GM12878 (cell line): ENCODE measurements at regions not wholly inside any gene's neighbourhood (a gene's known extent, or its start where the extent isn't known, plus 50 kb on each side); places are given as distances from the start of the nearest gene placed in this dataset.

Experiments
- ATAC-seq: fragments of 200-7000 bp; cut with Tn5 transposase; 3 replicates; pipeline ENCODE4 v1.9.1; 2020; ENCODE audit warnings: mild to moderate bottlenecking, moderate library complexity
- BruUV-seq: library from RNA; stranded (reverse); fragments of 400-500 nt; replicated peaks from 2 replicates; lab custom pipeline; 2021; lab: Mats Ljungman, UMichigan
- CTCF ChIA-PET: fragments of 300-600 bp; sonication (Branson Sonifier 250); formaldehyde crosslinking; extraction: SDS; loops from one replicate; lab custom pipeline; 2021; ENCODE audit warnings: inconsistent platforms; lab: Yijun Ruan, JAX
- POLR2A ChIA-PET: fragments of 350-600 bp; formaldehyde crosslinking; extraction: SDS; loops from one replicate; lab custom pipeline; 2021; ENCODE audit warnings: inconsistent platforms; lab: Charles Lee
- RAD21 ChIA-PET: fragments of 300-600 bp; sonication (Branson Sonifier 250); formaldehyde crosslinking; loops from one replicate; lab custom pipeline; 2023; ENCODE audit warnings: antibody characterized with exemption; ENCODE audit not compliant: unreplicated experiment; lab: Charles Lee
- SMC1A ChIA-PET: fragments of 300-600 bp; sonication (Branson Sonifier 250); formaldehyde crosslinking; loops from one replicate; lab custom pipeline; 2023; ENCODE audit not compliant: unreplicated experiment, uncharacterized antibody; lab: Charles Lee
- DNase-seq: peaks from one replicate; pipeline ENCODE4 v3.0.0-alpha.2; 2011; ENCODE audit warnings: low read depth, low spot score
- FAIRE-seq: peaks from 3 replicates; lab custom pipeline; 2011; peaks lifted over from hg19 to GRCh38; lab: Jason Lieb, UNC
- H2AFZ ChIP-seq: 2 replicates; pipeline ENCODE4 v1.6.0; 2011; ENCODE audit warnings: low read depth, low read length, control low read depth; ENCODE audit not compliant: control insufficient read depth
- H3K27ac ChIP-seq: 2 replicates; pipeline ENCODE4 v1.5.1; 2011; ENCODE audit warnings: control low read depth; ENCODE audit not compliant: control insufficient read depth, insufficient read depth
- H3K27me3 ChIP-seq, 2 experiments: replicated peaks in 1 of 2; 2 replicates each; pipeline versions ENCODE4 v1.6.0 to v1.6.1; 2011; ENCODE audit warnings: low read length in 1 of 2; ENCODE audit not compliant: control insufficient read depth in 2 of 2, insufficient read depth in 2 of 2
- H3K36me3 ChIP-seq, 2 experiments: 2 replicates each; pipeline ENCODE4 v1.5.1; 2011; ENCODE audit warnings: low read length in 1 of 2; ENCODE audit not compliant: control insufficient read depth in 2 of 2, insufficient read depth in 2 of 2
- H3K4me1 ChIP-seq: 2 replicates; pipeline ENCODE4 v1.6.1; 2011; ENCODE audit warnings: mild to moderate bottlenecking, low read length, moderate library complexity, mixed read lengths; ENCODE audit not compliant: control insufficient read depth, insufficient read depth
- H3K4me2 ChIP-seq: 2 replicates; pipeline ENCODE4 v1.6.0; 2011; ENCODE audit warnings: control low read depth; ENCODE audit not compliant: control insufficient read depth, insufficient read depth
- H3K4me3 ChIP-seq: fragments of 200-600 bp; sonication (generic); 2 replicates; pipeline ENCODE4 v1.5.1; 2016
- H3K79me2 ChIP-seq: 2 replicates; pipeline ENCODE4 v1.6.0; 2011; ENCODE audit warnings: low read length; ENCODE audit not compliant: control insufficient read depth, insufficient read depth
- H3K9ac ChIP-seq: 2 replicates; pipeline ENCODE4 v1.8.0; 2011; ENCODE audit warnings: low read length, control low read depth, mixed read lengths; ENCODE audit not compliant: control insufficient read depth, insufficient read depth
- H3K9me3 ChIP-seq: replicated peaks from 3 replicates; pipeline ENCODE4 v1.5.1; 2011; ENCODE audit warnings: mild to moderate bottlenecking, low read length; ENCODE audit not compliant: control insufficient read depth, insufficient read depth
- H4K20me1 ChIP-seq: 2 replicates; pipeline ENCODE4 v1.6.0; 2011; ENCODE audit not compliant: control insufficient read depth, insufficient read depth
- IRF3 ChIP-seq: fragments of 450-650 bp; IDR thresholded peaks from 2 replicates; pipeline ENCODE4 v1.6.1; 2014; ENCODE audit warnings: mild to moderate bottlenecking
- MEF2A ChIP-seq: IDR thresholded peaks from 2 replicates; pipeline ENCODE4 v1.6.1; 2011; ENCODE audit warnings: low read depth, mild to moderate bottlenecking, low read length, moderate library complexity; ENCODE audit not compliant: insufficient read depth
- MEF2B ChIP-seq: fragments of 450-650 bp; IDR thresholded peaks from 2 replicates; pipeline ENCODE4 v1.6.1; 2018; ENCODE audit warnings: mild to moderate bottlenecking, moderate library complexity; ENCODE audit not compliant: partially characterized antibody, poor library complexity, severe bottlenecking
- MTA2 ChIP-seq: fragments of 450-650 bp; IDR thresholded peaks from 2 replicates; pipeline ENCODE4 v1.6.1; 2016; ENCODE audit warnings: low read depth, mild to moderate bottlenecking, moderate library complexity
- NRF1 ChIP-seq: conservative IDR thresholded peaks from 2 replicates; pipeline ENCODE4 v1.6.1; 2011; ENCODE audit warnings: mild to moderate bottlenecking, low read depth, low read length, improper control_type of control experiment
- SIN3A ChIP-seq: IDR thresholded peaks from 2 replicates; pipeline ENCODE4 v1.6.1; 2012; ENCODE audit warnings: low read depth, low read length, improper control_type of control experiment
- SKIL ChIP-seq: fragments of 450-650 bp; IDR thresholded peaks from 2 replicates; pipeline ENCODE4 v1.6.1; 2017; ENCODE audit warnings: mild to moderate bottlenecking, low read depth, inconsistent platforms; ENCODE audit not compliant: poor library complexity, severe bottlenecking
- WGBS: methylation state at CpG from one replicate; pipeline ENCODE4 v1.1.6; 2016; ENCODE audit warnings: low lambda C conversion rate; ENCODE audit not compliant: insufficient replicate concordance, insufficient coverage; ENCODE audit errors: missing lambda C conversion rate; 5-methylcytosine and 5-hydroxymethylcytosine counted together
- in situ Hi-C: fragments of 300-500 bp; cut with MboI; formaldehyde crosslinking; loops from 9 replicates; pipeline ENCODE4 v1.14.3; 2018; ENCODE audit warnings: mixed read lengths
- intact Hi-C: fragments of 100-400 bp; cut with micrococcal nuclease; formaldehyde crosslinking; loops from one replicate; pipeline ENCODE4 v1.14.2; 2022; ENCODE audit not compliant: unreplicated experiment

GRCh38 chr4:124121461-124121971 is 591.0 kb downstream of the ANKRD50 start:
- ATAC-seq = no peak

GRCh38 chr4:124123181-124123580 is 589.4 kb downstream of the ANKRD50 start:
- ChIA-PET SMC1A (no interaction called here), CTCF (interaction anchor here (0.7 to 0.8 kb wide), 2 partner anchors 10 to 1815 kb away, joined by 3 read pairs; no protein-coding TSS in a partner anchor), POLR2A (no interaction called here), RAD21 (no interaction called here)
- Histone ChIP-seq H3K79me2 (no peaks in the 10 kb centered on the region), H3K9me3 (no peaks in the 10 kb centered on the region), H3K27ac (no peak overlapping the region), H3K4me3 (no peak overlapping the region), H4K20me1 (no peaks in the 10 kb centered on the region), H3K4me1 (no peaks in the 10 kb centered on the region), H2AFZ (no peak overlapping the region), H3K27me3 (no peaks in the 10 kb centered on the region), H3K9ac (no peak overlapping the region), H3K4me2 (no peak overlapping the region), H3K36me3 (no peaks in the 10 kb centered on the region)
- in situ Hi-C loops = loop anchor here (25.0 kb wide), 1 partner anchor 1011 kb away; no protein-coding TSS in a partner anchor
- DNase-seq (no peak), FAIRE-seq (no peak), ATAC-seq (no peak)
- no TSS peak for BruUV-seq
- 0% methylated on average over 4 of the region's 4 CpGs for WGBS
- intact Hi-C loops = no loop called here
- TF ChIP-seq MEF2A = no peak
- no peak for TF ChIP-seq MTA2
- TF ChIP-seq NRF1 = no peak
- TF ChIP-seq SKIL = no peak

More at GRCh38 chr4:124121461-124121971, 591.0 kb downstream of the ANKRD50 start:
- DNase-seq (no peak), FAIRE-seq (no peak)
- WGBS = 0% methylated on average over 1 of the region's 1 CpG
- Histone ChIP-seq H3K9ac (no peak overlapping the region), H4K20me1 (no peaks in the 10 kb centered on the region), H3K9me3 (no peaks in the 10 kb centered on the region), H3K27ac (no peak overlapping the region), H3K36me3 (no peaks in the 10 kb centered on the region), H3K79me2 (no peaks in the 10 kb centered on the region), H2AFZ (no peak overlapping the region), H3K4me1 (no peaks in the 10 kb centered on the region), H3K4me2 (no peak overlapping the region), H3K4me3 (no peak overlapping the region), H3K27me3 (no peaks in the 10 kb centered on the region)
- intact Hi-C loops (no loop called here), in situ Hi-C loops (loop anchor here (25.0 kb wide), 1 partner anchor 1009 kb away; no protein-coding TSS in a partner anchor)
- SMC1A ChIA-PET = interaction anchor here (1.1 kb wide), 1 partner anchor 16 kb away, joined by 4 read pairs; no protein-coding TSS in a partner anchor
- no peak for TF ChIP-seq SIN3A
- TF ChIP-seq IRF3 = no peak
- TF ChIP-seq MEF2B = no peak
- no TSS peak for BruUV-seq
- POLR2A ChIA-PET = no interaction called here
- RAD21 ChIA-PET = no interaction called here
- CTCF ChIA-PET = interaction anchor here (1.4 kb wide), 1 partner anchor 347 kb away, joined by 3 read pairs; no protein-coding TSS in a partner anchor
